Neural cell (in vitro differentiated cells): ENCODE measurements at regions not wholly inside any gene's neighbourhood (a gene's known extent, or its start where the extent isn't known, plus 50 kb on each side); places are given as distances from the start of the nearest gene placed in this dataset.

Source experiments
- H2AFZ ChIP-seq: fragments of 200-600, 300-800 bp; sonication (generic), shearing (Covaris generic); 2 replicates; pipeline ENCODE4 v1.6.0; 2014; ENCODE audit warnings: low read depth, mild to moderate bottlenecking, antibody characterized with exemption, low read length, moderate library complexity
- H3F3A ChIP-seq: fragments of 200-600 bp; shearing (Covaris generic); 2 replicates; pipeline ENCODE4 v1.6.1; 2016; ENCODE audit warnings: mild to moderate bottlenecking, moderate library complexity, mixed read lengths, antibody characterized with exemption, low read length; ENCODE audit not compliant: insufficient read depth, poor library complexity, severe bottlenecking
- H3K27ac ChIP-seq: fragments of 200-600, 300-800 bp; sonication (generic), shearing (Covaris generic); 2 replicates; pipeline ENCODE4 v1.5.1; 2014; ENCODE audit warnings: mild to moderate bottlenecking, low read length, moderate library complexity
- H3K27me3 ChIP-seq: fragments of 300-800, 200-600 bp; sonication (generic), shearing (Covaris generic); 2 replicates; pipeline ENCODE4 v1.6.0; 2014; ENCODE audit warnings: mild to moderate bottlenecking, low read depth, low read length, moderate library complexity; ENCODE audit not compliant: insufficient read depth
- H3K36me3 ChIP-seq: fragments of 300-800, 200-600 bp; sonication (generic), shearing (Covaris generic); 2 replicates; pipeline ENCODE4 v1.5.1; 2014; ENCODE audit warnings: mild to moderate bottlenecking, antibody characterized with exemption, low read length, moderate library complexity; ENCODE audit not compliant: insufficient read depth
- H3K4me2 ChIP-seq: fragments of 300-800, 200-600 bp; sonication (generic), shearing (Covaris generic); 2 replicates; pipeline ENCODE4 v1.6.0; 2014; ENCODE audit warnings: mild to moderate bottlenecking, low read length
- H3K4me3 ChIP-seq: fragments of 300-800, 200-600 bp; sonication (generic), shearing (Covaris generic); 2 replicates; pipeline ENCODE4 v1.5.1; 2014; ENCODE audit warnings: mild to moderate bottlenecking, low read length, moderate library complexity
- H3K79me2 ChIP-seq: fragments of 200-600 bp; shearing (Covaris generic); replicated peaks from 2 replicates; pipeline ENCODE4 v1.6.0; 2014; ENCODE audit warnings: mild to moderate bottlenecking, low read length, moderate library complexity; ENCODE audit not compliant: insufficient read depth
- H3K9ac ChIP-seq: fragments of 300-800, 200-600 bp; sonication (generic), shearing (Covaris generic); 2 replicates; pipeline ENCODE4 v1.6.1; 2016; ENCODE audit warnings: mild to moderate bottlenecking, low read length, mixed read lengths
- H3K9me2 ChIP-seq: fragments of 200-600 bp; shearing (Covaris generic); 2 replicates; pipeline ENCODE4 v1.6.1; 2016; ENCODE audit warnings: mild to moderate bottlenecking, low read length, mixed read lengths; ENCODE audit not compliant: insufficient read depth
- H3K9me3 ChIP-seq: fragments of 200-600, 300-800 bp; sonication (generic), shearing (Covaris generic); 2 replicates; pipeline ENCODE4 v1.6.1; 2016; ENCODE audit warnings: mild to moderate bottlenecking, mixed run types, low read length, moderate library complexity, mixed read lengths
- H4K20me1 ChIP-seq: fragments of 200-600 bp; shearing (Covaris generic); 2 replicates; pipeline ENCODE4 v1.6.1; 2016; ENCODE audit warnings: mild to moderate bottlenecking, mixed run types; ENCODE audit not compliant: insufficient read depth
- CTCF ChIP-seq: fragments of 450-650 bp; IDR thresholded peaks from 2 replicates; pipeline ENCODE4 v1.5.1; 2014; ENCODE audit warnings: antibody characterized with exemption, mild to moderate bottlenecking, moderate library complexity; ENCODE audit not compliant: poor library complexity, severe bottlenecking
- EP300 ChIP-seq: fragments of 450-650 bp; conservative IDR thresholded peaks from 2 replicates; pipeline ENCODE4 v1.6.1; 2014; ENCODE audit warnings: antibody characterized with exemption, mild to moderate bottlenecking, moderate library complexity; ENCODE audit not compliant: poor library complexity, severe bottlenecking
- EZH2 ChIP-seq: fragments of 200-600, 300-800 bp; shearing (Covaris generic), sonication (generic); IDR thresholded peaks from 2 replicates; pipeline ENCODE4 v1.6.1; 2014; ENCODE audit warnings: antibody characterized with exemption, low read length, borderline replicate concordance, mild to moderate bottlenecking; ENCODE audit not compliant: insufficient read depth, poor library complexity, severe bottlenecking
- MXI1 ChIP-seq: fragments of 450-650 bp; conservative IDR thresholded peaks from 2 replicates; pipeline ENCODE4 v1.6.1; 2014; ENCODE audit warnings: antibody characterized with exemption, mild to moderate bottlenecking; ENCODE audit not compliant: poor library complexity, severe bottlenecking
- POLR2AphosphoS5 ChIP-seq: IDR thresholded peaks from 2 replicates; pipeline ENCODE4 v1.6.1; 2012
- RAD21 ChIP-seq: fragments of 450-650 bp; conservative IDR thresholded peaks from 2 replicates; pipeline ENCODE4 v1.6.1; 2014; ENCODE audit warnings: antibody characterized with exemption, mild to moderate bottlenecking, moderate library complexity
- REST ChIP-seq: IDR thresholded peaks from 2 replicates; pipeline ENCODE4 v1.6.1; 2012; ENCODE audit warnings: borderline replicate concordance
- SMC3 ChIP-seq: fragments of 450-650 bp; conservative IDR thresholded peaks from 2 replicates; pipeline ENCODE4 v1.6.1; 2014; ENCODE audit warnings: antibody characterized with exemption, mild to moderate bottlenecking, moderate library complexity; ENCODE audit not compliant: poor library complexity
- TAF1 ChIP-seq: IDR thresholded peaks from 2 replicates; pipeline ENCODE4 v1.6.1; 2012; ENCODE audit warnings: low read depth

DNA sequence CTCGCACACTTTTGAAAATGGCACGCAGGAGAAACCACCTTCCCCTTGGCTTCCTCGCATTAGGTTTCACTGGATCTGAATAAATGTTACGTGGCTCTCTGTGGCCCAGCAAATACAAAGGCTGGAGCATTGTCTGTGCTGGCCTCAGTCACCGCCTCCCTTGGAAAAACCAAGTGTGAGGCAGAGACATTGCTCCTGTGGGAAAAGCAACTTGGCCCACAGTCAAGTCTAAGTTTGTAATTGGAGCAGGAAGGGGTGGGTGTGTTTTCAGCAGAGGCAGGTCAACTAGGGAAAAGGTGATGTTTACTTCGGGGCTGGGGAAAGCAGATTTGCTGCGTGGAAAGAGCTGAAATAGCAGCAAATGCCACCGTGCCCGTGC is 101.6 kb downstream of the IRS2 start:
- H3K4me2 ChIP-seq = no peak overlapping the region
- H4K20me1 ChIP-seq = peaks cover 4% of the 10 kb centered on the region
- no peaks in the 10 kb centered on the region for H3F3A ChIP-seq
- no peak overlapping the region for H3K4me3 ChIP-seq
- H2AFZ ChIP-seq = no peak overlapping the region
- H3K27ac ChIP-seq = no peak overlapping the region
- H3K9me3 ChIP-seq = no peaks in the 10 kb centered on the region
- no peak for TF ChIP-seq EZH2
- TF ChIP-seq POLR2AphosphoS5 = no peak
- no peak for TF ChIP-seq CTCF
- no peak for TF ChIP-seq TAF1
- no peak for TF ChIP-seq SMC3
- TF ChIP-seq EP300 = no peak
- TF ChIP-seq RAD21 = no peak
- no peak for TF ChIP-seq REST
- no peak for TF ChIP-seq MXI1
- H3K36me3 ChIP-seq = no peaks in the 10 kb centered on the region
- no peaks in the 10 kb centered on the region for H3K27me3 ChIP-seq
- H3K9me2 ChIP-seq = no peaks in the 10 kb centered on the region
- no peaks in the 10 kb centered on the region for H3K79me2 ChIP-seq
- no peak overlapping the region for H3K9ac ChIP-seq

DNA sequence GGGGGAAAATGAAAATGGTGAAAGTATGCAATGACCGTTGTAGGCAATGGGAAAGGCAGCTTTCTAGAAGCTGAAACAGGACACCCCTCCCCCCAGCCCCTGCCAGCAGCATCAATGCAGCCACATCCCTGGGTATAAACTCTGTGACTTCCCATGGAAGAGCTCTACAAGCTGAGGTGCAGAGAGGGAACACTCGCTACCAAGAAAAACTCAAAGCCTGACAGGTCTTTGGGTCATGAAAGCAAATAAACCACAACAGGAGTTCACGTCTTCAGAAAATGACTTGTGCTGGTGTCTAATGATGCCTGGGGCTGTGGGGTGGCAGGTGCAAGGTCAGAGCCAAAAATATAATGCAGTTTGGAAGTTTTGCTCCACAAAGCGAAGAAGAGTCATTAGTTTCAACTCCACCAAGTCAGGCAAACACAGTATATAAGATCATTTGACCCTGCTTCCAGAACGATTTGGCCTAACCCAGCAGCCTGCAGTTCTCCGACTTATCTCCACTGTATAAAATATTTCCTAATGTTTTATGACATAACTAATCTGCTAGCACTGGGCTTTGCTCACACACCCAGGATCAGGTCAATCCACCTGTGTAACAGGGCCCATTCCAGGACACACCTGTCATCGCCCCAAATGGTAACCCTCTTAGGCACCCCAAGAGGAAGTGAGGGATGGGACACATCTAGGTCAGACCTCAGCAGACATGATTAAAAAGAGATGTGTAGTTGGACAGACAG is 102.1 kb downstream of the IRS2 start:
- Histone ChIP-seq H2AFZ (no peak overlapping the region), H3K4me2 (no peak overlapping the region), H3K27me3 (no peaks in the 10 kb centered on the region), H4K20me1 (peaks cover 4% of the 10 kb centered on the region), H3F3A (no peaks in the 10 kb centered on the region), H3K9me3 (no peaks in the 10 kb centered on the region), H3K4me3 (no peak overlapping the region), H3K79me2 (no peaks in the 10 kb centered on the region), H3K9ac (no peak overlapping the region), H3K36me3 (no peaks in the 10 kb centered on the region), H3K27ac (no peak overlapping the region), H3K9me2 (no peaks in the 10 kb centered on the region)
- TF ChIP-seq REST = no peak
- no peak for TF ChIP-seq EZH2
- TF ChIP-seq POLR2AphosphoS5 = no peak
- TF ChIP-seq RAD21 = no peak
- no peak for TF ChIP-seq CTCF
- TF ChIP-seq MXI1 = no peak
- no peak for TF ChIP-seq SMC3
- TF ChIP-seq EP300 = no peak
- TF ChIP-seq TAF1 = no peak
